Activated CD4-positive, alpha-beta T cell treated with anti-CD3 and anti-CD28 coated beads, Interleukin-10, Interleukin-2, amounts not matched to agents 100 ng/mL and 50 ng/mL, durations not matched to agents 16 hours and 8 hours (primary cell): ENCODE measurements at regions not wholly inside any gene's neighbourhood (a gene's known extent, or its start where the extent isn't known, plus 50 kb on each side); places are given as distances from the start of the nearest gene placed in this dataset.
"Not testable (repeated sequence)": the region's sequence is repeated elsewhere in the genome, so short reads cannot be mapped to it uniquely, and the experiment has no call there.

Experiments
- DNase-seq: peaks from one replicate; pipeline ENCODE4 v3.0.0-alpha.2; 2020

- no peak for DNase-seq
These were observed 339.0 kb downstream of the RMST start for GRCh38 chr12:97801471-97802059.

- DNase-seq = no peak
These were observed 342.5 kb downstream of the RMST start for GRCh38 chr12:97805146-97805545.

- DNase-seq = no peak
These were observed 350.7 kb downstream of the RMST start for GRCh38 chr12:97813301-97813700.

GRCh38 chr12:97821806-97822205 is 359.2 kb downstream of the RMST start:
- no peak for DNase-seq

- DNase-seq = no peak
These were observed 372.9 kb downstream of the RMST start for GRCh38 chr12:97835541-97835940.

GRCh38 chr12:97837401-97837800 is 374.8 kb downstream of the RMST start:
- no peak for DNase-seq

GRCh38 chr12:97848051-97848450 is 385.4 kb downstream of the RMST start:
- no peak for DNase-seq

- no peak for DNase-seq
These were observed 391.9 kb downstream of the RMST start for GRCh38 chr12:97854477-97854876.

- no peak for DNase-seq
These were observed 399.5 kb downstream of the RMST start for GRCh38 chr12:97862072-97862471.

GRCh38 chr12:97875064-97875463 is 412.5 kb downstream of the RMST start:
- no peak for DNase-seq

- DNase-seq = no peak
These were observed 414.2 kb downstream of the RMST start for GRCh38 chr12:97876780-97877179.

- no peak for DNase-seq
These were observed 414.8 kb downstream of the RMST start for GRCh38 chr12:97877404-97877803.

GRCh38 chr12:97886511-97887176 is 424.0 kb downstream of the RMST start:
- DNase-seq = no peak

GRCh38 chr12:97897881-97898280 is 435.3 kb downstream of the RMST start:
- DNase-seq = not testable (repeated sequence)

- DNase-seq = no peak
These were observed 436.9 kb downstream of the RMST start for GRCh38 chr12:97899529-97899928.

GRCh38 chr12:97899956-97900355 is 437.4 kb downstream of the RMST start:
- no peak for DNase-seq

- no peak for DNase-seq
These were observed 440.8 kb downstream of the RMST start for GRCh38 chr12:97903356-97903755.

GRCh38 chr12:97907504-97907903 is 444.9 kb downstream of the RMST start:
- no peak for DNase-seq

- DNase-seq = no peak
These were observed 448.0 kb downstream of the RMST start for GRCh38 chr12:97910559-97910958.

GRCh38 chr12:97912943-97913342 is 450.3 kb downstream of the RMST start:
- DNase-seq = no peak

- DNase-seq = no peak
These were observed 459.5 kb downstream of the RMST start for GRCh38 chr12:97921979-97922722.

- DNase-seq = no peak
These were observed 460.9 kb downstream of the RMST start for GRCh38 chr12:97923546-97923945.

GRCh38 chr12:97924122-97924521 is 461.5 kb downstream of the RMST start:
- no peak for DNase-seq

GRCh38 chr12:97927977-97928376 is 465.4 kb downstream of the RMST start:
- no peak for DNase-seq
